ENCODE measurements at regions not wholly inside any gene's neighbourhood (a gene's known extent, or its start where the extent isn't known, plus 50 kb on each side); places are given as distances from the start of the nearest gene placed in this dataset.
"Not testable (repeated sequence)": the region's sequence is repeated elsewhere in the genome, so short reads cannot be mapped to it uniquely, and the experiment has no call there.

DNA sequence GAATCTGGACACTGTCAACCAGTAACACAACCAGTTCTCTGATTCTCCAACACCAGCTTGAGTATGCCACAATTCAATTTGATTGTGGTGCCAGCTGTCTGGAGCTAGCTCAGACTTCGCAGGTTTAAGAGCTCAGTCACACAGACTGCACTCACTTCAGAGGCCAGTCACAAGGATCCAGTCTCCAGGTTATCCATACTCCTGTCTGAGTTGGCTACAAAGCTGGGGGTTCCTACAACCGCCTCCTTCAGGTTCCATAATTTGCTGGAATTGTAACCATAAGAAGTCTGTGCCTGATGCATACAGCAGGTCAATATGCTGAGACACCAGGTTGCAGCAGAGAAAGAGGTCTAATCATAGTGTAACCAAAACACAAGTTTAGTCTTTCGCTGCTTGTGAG is 70.5 kb upstream of the CPSF6 start:
- DNase-seq (ENCODE audit: low read depth in 4 of 4, low spot score in 2 of 4): no peak

DNA sequence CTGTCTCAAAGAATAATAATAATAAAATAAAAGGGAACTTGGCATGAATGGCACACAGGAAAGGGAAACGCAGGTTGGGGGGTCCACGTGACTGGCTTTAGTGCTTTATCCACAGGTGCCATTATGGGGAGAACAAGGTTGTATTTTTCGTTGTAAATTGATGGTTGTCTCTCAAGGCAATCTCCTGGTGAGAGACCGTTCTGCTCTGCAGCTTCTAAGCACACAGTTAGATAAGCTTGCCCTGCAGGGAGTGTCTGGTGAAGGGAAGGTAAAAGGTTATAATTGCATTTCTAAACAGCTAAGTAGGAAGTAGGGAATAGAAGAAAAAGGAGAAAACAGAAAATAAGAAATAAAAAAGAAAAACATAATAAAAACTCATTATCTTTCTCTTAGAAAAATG is 69.1 kb upstream of the CPSF6 start:
- no peak for DNase-seq (ENCODE audit: low read depth in 4 of 4, low spot score in 2 of 4)

DNA sequence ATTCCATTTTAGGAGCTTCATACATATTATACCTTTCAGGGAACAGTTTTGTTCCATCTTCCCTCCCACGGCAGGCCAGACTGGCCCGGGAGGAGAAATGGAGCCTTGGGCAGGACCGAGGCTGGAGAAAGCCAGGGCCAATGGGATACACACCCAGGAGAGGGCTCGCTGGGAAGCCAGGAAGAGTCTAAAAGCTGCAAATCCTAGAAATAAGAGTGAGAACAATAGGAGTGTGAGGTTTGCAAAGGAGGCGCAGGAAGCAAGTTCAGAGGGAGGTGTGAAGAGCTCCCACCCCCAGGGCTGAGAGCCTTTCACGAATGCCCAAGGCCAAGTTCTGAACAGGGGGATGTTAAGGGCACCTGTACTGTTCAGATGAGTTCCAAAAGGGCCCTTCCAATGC is 67.5 kb upstream of the CPSF6 start:
- DNase-seq (ENCODE audit: low read depth in 4 of 4, low spot score in 2 of 4): no peak

DNA sequence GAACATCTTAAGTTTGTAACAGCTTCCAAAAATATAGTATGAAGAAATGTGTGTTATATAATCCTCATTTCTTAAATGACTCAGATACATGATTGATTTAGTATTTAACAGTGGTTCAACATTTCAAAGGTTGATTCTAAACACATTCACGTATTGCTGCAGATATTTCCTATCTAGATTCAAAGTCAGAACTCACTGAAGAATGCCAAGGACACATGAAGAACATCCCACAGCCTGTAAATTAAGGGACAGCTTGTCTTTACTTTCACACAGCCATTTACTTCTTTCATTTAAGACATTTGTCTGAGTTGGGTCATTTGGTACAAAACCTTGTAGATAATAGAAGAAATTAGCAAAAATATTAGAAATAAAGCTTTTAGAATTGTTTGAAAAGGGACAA is 66.9 kb upstream of the CPSF6 start:
- no peak for DNase-seq (ENCODE audit: low read depth in 4 of 4, low spot score in 2 of 4)

DNA sequence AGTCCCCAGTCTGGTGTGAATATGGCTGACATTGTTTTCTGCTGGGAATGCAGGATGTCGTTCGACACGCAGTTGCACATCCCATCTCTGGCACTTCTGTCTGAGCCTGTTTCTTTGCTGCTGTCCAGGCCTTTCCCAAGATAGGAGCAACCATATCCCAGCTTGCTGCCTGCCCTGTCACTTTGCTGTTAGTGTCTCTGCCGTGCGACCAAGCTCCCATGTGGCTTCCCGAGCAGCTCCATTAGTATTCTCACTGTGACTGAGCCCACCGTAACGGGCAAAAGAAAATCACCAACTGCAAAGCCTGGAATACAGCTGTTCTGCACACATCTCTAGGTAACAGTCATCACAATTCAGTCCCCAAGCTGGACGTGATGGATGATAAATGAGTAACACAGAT is 66.0 kb upstream of the CPSF6 start:
- DNase-seq (ENCODE audit: low read depth in 4 of 4, low spot score in 2 of 4): no peak

DNA sequence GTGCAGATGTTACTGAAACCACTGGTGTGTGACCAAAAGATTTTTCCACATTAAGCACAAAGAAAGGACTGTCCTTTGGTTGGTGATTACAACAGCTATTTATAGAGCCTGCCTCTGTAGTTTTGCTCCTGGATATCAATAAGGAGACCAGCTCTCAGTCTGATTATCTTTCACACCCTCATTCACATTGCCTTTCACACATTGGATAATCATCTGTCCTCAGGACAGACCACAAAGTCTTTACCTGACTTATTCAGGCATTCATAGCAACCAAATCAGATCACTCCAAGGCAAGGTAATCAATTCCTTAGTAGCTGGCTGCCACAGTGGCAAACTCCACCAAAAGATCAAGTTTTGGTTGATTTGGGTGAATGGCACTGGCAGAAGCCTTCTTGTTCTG is 59.6 kb upstream of the CPSF6 start:
- no peak for DNase-seq (ENCODE audit: low read depth in 4 of 4, low spot score in 2 of 4)

DNA sequence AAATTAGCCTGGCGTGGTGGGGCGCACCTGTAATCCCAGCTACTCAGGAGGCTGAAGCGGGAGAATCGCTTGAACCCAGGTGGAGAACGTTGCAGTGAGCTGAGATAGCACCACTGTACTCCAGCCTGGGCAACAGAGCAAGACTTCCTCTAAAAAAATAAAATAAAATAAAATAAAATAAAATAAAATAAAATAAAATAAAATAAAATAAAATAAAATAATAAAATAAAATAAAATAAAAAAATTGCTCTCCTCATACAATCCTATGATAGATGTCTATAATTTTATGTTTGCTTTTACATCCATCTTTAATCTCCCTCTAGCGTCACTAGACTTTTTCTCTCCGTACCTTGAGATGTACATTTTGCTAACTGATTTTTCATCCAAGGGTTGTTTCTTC is 51.8 kb upstream of the CPSF6 start:
- DNase-seq (ENCODE audit: low read depth in 4 of 4, low spot score in 2 of 4): not testable (repeated sequence)

DNA sequence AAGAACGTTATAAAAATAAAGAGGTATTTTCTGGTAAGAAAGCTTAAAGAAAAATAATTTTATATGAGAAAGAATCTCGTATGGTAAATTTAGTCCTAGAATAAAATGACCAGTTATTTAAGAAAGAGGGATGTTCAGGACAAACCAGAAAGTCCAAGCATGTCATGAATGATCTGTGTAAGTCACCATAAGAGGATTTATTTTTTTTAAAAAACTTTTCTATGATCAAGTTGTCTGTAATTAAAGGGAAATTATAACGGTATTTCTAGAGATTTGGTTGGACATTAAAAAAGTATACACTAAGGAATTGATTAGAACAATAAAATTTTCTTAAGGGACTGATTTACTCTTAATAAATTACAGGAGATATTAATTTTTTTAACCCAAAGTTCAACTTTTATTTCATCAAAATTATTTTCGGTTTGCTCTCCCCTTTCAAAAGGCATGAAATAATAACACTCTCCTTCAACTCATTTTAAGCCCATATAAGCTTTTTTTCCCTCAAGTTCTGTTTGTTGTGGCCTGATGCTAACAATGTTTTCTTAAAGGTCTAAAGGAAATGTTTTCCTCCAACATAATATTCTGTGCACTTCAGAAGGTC is 49.9 kb upstream of the CPSF6 start:
- no peak for DNase-seq (ENCODE audit: low read depth in 4 of 4, low spot score in 2 of 4)

Data from left renal cortex interstitium (tissue), 4 donors.